HG03066 (cell line): ENCODE measurements at regions not wholly inside any gene's neighbourhood (a gene's known extent, or its start where the extent isn't known, plus 50 kb on each side); places are given as distances from the start of the nearest gene placed in this dataset.

ENCODE experiments used
- ATAC-seq: cut with Tn5 transposase; IDR thresholded peaks from one replicate; pipeline ENCODE4 v1.9.1; 2021; ENCODE audit warnings: low read depth; ENCODE audit not compliant: unreplicated experiment

- ATAC-seq = no peak
Observed at GRCh38 chr4:152117933-152118507, 357.2 kb upstream of the GATB start.

DNA sequence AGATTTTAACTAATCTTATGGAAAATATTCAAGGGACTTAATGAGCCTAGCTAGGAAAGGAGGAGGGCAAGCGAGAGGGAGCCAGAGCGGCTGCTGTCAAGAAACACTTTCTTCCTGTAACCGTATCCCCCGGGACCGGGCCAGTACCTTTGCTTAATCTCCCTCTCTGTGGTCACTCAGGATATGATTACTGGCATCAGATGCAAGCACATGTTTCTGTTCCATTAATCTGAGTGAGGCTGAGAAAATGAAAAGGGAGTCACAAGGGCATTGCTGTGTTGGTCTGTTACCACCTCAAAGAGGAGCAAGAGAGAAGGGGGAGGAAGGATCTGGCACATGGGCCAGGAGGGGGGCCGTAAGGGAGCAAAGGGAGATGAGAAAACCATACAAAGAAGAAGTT lies 356.7 kb upstream of the GATB start:
- ATAC-seq = no peak

DNA sequence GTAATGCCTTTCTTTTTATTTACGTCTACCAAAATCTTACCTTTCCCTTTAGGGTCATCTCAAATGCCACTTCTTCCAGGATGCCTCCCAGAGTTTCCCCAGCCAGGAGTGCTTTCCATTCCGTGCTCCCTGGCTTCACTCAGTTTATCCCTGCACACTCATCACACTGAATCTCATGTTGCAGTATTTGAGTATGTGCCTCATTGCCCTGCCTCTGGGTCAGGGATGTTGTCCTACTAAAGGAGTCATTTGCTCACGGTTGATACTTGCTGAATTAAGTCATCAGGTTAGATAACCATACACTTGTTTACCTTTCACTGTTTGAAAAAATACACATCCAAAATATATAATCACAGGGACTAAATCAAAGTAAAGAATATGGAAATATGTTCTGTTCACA lies 356.2 kb upstream of the GATB start:
- ATAC-seq = no peak

DNA sequence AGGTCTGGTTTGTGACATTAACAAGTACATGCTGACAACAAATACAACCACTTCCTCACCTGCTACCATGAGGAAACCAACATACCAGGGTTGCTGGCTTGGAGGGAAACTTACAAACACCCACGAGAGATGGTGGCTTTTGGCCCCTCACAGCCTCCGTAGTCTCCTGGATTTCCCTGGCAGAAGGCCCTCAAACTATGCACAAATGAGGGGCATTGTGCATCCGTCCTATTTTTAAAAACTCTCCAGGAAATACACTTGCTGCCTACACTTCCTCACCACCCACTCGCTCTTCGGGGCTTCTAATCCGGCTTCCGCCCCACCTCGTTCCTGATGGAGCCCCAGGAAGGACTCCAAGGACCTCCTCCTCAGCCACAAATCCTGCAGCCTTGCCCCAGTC lies 355.0 kb upstream of the GATB start:
- ATAC-seq = no peak

DNA sequence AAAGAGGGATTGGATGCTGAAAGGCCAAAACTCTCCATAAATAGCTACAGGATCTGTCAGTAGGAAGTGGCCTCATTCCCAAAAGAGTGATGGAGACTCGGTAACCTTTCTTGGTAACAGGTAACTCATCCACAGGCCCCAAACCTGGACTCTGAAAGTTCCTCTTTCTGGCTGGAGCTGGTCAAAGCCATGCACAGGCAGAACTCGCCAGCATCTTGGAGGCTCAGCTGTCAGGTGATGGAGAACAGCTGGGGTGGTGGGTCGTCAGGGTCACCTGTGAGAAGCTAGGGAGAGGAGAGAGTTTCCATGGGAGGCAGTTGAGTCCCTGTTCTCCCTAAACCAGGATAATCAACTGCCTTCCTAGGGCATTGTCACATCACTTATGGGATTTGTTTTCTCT lies 354.3 kb upstream of the GATB start:
- no peak for ATAC-seq

DNA sequence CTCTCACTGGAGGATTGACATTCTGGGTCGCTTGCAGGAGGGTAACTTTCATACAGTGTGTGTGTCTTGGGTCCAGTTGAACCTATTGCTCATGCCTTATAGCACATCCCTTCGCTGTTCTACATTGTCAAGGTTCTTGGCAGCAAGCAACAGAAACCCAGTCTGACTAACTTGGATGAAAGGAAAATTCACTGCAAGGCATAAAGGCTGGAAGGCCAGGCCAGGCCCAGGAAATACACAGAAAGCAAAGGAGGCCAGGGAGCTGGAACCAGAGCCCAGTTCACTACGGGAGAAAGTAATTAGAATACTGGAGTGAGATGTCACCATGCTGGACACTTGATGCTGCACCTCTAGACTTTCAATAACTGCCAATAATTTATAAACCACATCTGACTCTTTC lies 353.8 kb upstream of the GATB start:
- ATAC-seq = no peak

DNA sequence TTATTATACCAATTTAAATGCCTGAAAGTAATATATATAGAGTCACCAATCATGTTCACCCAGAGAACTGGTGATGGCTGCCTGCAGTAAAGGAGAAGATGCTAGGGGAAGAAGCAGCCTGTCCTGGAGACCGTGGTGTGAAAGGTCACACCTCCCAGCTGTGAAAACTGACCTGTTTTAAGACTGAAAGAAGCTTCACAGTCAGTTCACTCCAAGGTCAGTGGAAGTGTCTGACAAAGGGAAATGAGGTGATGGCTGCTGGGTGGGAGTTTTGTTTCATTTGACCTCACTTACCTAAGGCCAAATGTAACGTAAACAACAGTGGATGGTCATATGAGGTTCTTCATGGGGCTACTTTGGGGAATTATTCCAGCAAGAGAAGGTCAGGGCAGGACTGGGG lies 352.1 kb upstream of the GATB start:
- ATAC-seq = peak; percentile 83

- ATAC-seq = no peak
Observed at GRCh38 chr4:152112190-152112589, 351.4 kb upstream of the GATB start.

- ATAC-seq = no peak
Observed at GRCh38 chr4:152110780-152111179, 350.0 kb upstream of the GATB start.

- ATAC-seq = no peak
Observed at GRCh38 chr4:152109531-152110509, 349.0 kb upstream of the GATB start.

- ATAC-seq = no peak
Observed at GRCh38 chr4:152107736-152108500, 347.1 kb upstream of the GATB start.

GRCh38 chr4:152106781-152107321 lies 346.0 kb upstream of the GATB start:
- no peak for ATAC-seq

DNA sequence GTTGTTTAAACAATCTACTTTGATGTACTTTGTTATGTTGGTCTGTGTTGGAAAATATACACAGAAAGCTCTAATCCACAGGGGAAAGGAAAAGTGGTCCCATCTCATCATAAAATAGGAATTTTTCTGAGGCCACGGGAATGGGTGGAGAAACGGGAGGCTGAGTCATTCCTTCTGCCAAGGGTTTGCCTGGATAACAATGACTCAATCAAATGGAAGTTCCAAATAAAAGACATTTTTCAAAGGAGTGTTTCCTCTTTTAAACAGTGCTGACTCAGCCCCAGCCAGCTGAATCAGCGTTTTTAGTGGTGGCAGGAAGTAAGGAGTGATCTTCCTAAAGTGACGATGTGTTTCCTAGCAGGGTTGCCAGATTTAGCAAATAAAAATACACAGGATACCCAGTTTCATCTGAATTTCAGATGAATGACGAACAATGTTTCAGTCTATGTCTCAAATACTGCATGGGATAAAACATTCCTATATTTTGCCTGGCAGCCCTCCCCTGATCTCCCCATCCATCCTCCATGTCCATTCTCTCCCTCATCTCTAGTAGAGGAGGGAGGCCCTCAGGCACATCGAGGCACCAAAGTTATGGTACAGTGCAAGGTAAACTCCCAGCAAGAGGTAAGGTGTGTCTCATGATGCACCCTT lies 345.4 kb upstream of the GATB start:
- ATAC-seq = no peak

DNA sequence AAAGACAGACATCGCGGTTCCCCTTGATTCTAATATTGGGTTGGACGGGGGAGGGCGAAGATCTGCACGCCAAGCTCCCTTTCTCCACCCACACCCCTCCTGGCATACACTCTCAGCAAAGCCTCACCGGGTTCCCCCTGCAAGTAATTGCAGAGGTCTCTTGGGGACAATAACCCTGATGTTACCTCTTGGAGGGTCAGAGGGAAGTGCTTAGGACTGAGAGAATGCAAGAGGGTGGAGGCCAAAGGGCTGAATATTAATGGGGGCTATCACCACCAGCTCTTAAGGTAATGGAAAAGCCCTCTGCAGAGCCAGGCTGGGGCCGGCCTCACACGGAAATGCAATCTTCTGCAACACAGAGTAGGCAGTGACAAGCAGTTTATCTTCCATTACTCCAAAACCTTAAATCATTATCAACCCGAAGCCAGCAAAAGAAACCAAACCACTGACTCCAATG lies 344.1 kb upstream of the GATB start:
- no peak for ATAC-seq

DNA sequence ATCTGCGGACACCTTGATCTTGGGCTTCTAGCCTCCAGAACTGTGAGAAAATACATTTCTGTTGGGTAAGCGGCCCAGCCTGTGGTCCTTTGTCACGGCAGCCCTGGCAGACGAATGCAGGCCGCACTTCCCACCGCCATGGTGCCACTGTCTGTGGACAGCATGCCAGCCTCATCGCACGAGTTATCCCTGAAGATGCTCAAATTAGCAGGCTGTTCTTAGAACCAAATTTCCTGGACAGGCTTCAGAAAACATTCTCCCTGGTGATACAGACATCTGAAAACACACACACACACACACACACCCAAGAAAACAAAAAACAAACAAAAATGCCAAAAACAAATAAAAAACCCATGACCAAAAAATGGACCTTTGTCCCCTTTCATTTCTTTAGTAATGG lies 343.5 kb upstream of the GATB start:
- no peak for ATAC-seq

GRCh38 chr4:152103181-152103901 lies 342.5 kb upstream of the GATB start:
- no peak for ATAC-seq

DNA sequence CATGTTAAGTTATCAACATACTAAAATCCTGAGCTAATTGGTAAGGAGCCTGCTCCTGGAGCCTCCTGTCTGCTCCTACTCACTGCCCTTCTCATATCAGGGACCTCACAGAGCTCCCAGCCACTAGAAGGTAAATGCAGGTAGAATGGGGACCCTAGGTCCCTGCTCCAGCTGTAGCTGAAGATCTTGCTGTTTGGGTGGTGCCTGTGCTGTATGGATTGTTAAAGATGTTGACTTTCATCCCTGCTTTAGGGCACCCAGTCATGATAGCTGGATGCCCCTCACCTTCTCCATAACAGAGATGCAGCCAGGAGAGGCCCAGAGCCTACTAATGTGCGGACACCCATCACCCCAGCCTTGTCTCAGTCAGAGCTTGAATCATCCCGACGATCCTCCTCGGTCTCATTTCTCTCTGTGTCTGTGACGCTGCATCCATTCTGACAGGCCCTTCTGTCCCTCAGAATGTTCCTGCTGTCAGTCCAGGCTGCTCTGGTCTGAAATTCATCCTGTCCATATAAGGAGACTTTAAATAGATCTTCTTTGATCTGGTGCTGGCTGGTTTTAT lies 341.7 kb upstream of the GATB start:
- ATAC-seq = no peak

DNA sequence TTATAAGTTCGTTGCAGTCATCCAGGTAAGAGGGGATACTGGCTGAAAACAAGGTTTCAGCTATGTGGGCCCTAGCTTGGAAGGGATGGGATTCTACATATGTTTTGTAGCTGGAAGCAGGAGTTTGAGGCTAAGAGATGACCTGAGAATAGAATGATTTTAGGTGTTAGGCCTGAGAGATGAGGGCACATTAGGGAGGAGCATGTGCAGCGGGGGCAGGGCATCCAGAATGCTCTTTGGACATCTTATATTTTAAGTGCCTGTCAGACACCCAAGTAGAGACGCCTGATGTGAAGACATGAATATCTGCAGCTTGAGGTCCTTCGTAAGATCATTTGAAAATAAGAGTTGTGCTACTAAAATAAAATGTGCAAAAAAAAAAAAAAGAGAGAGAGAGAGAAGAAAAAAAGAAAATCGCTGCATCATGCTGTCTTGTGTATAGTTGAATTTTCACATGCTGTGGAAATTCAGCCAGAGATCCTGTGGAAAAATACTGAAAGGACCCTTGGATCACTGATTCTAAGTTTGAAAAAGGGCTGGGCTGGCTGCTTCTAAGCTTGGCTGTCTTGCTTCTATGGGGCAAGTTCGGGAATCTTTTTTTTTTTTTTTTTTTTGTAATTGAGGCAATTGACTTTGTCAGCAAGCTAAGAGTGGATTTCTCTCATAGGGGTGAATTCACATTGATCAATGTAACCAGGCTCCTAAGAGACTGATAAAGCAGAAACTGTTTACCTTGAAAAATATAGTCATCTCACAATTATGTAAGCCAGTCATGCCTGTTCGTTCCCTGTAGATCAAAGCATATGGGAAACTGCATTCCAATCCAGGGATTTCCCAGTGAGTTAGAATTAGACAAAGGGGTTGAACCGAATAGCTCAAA lies 341.0 kb upstream of the GATB start:
- ATAC-seq = no peak
